MM.1S (cell line): ENCODE measurements at regions not wholly inside any gene's neighbourhood (a gene's known extent, or its start where the extent isn't known, plus 50 kb on each side); places are given as distances from the start of the nearest gene placed in this dataset.
"Not testable (repeated sequence)": the region's sequence is repeated elsewhere in the genome, so short reads cannot be mapped to it uniquely, and the experiment has no call there.

ENCODE experiments used
- DNase-seq: peaks from one replicate; pipeline ENCODE4 v3.0.0-alpha.2; 2015
- H2AFZ ChIP-seq: fragments of 300-600 bp; sonication (generic); 2 replicates; pipeline ENCODE4 v1.6.0; 2016; ENCODE audit warnings: antibody characterized with exemption, low read length
- H3F3A ChIP-seq: fragments of 300-600 bp; sonication (generic); 2 replicates; pipeline ENCODE4 v1.6.1; 2016; ENCODE audit warnings: mild to moderate bottlenecking, antibody characterized with exemption, low read length, moderate library complexity, mixed read lengths; ENCODE audit not compliant: insufficient read depth
- H3K27ac ChIP-seq: fragments of 300-600 bp; sonication (generic); 2 replicates; pipeline ENCODE4 v1.5.1; 2016; ENCODE audit warnings: mild to moderate bottlenecking, low read length
- H3K27me3 ChIP-seq: fragments of 300-600 bp; sonication (generic); replicated peaks from 2 replicates; pipeline ENCODE4 v1.6.0; 2016; ENCODE audit warnings: low read length; ENCODE audit not compliant: insufficient read depth
- H3K36me3 ChIP-seq: fragments of 300-600 bp; sonication (generic); replicated peaks from 2 replicates; pipeline ENCODE4 v1.6.1; 2016; ENCODE audit warnings: mild to moderate bottlenecking, low read length, mixed read lengths; ENCODE audit not compliant: insufficient read depth
- H3K4me1 ChIP-seq: fragments of 300-600 bp; sonication (generic); 2 replicates; pipeline ENCODE4 v1.6.1; 2016; ENCODE audit warnings: low read length, mixed read lengths
- H3K4me2 ChIP-seq: fragments of 300-600 bp; sonication (generic); 2 replicates; pipeline ENCODE4 v1.6.0; 2016; ENCODE audit warnings: low read depth, low read length
- H3K4me3 ChIP-seq: fragments of 300-600 bp; sonication (generic); 2 replicates; pipeline ENCODE4 v1.5.1; 2016; ENCODE audit warnings: low read length, mixed read lengths
- H3K79me2 ChIP-seq: fragments of 300-600 bp; sonication (generic); 2 replicates; pipeline ENCODE4 v1.6.1; 2016; ENCODE audit warnings: mixed run types, low read length, mixed read lengths
- H3K9ac ChIP-seq: fragments of 300-600 bp; sonication (generic); 2 replicates; pipeline ENCODE4 v1.6.1; 2016; ENCODE audit warnings: low read length, mixed read lengths
- H3K9me2 ChIP-seq: fragments of 300-600 bp; sonication (generic); replicated peaks from 2 replicates; pipeline ENCODE4 v1.6.1; 2016; ENCODE audit warnings: mild to moderate bottlenecking, low read length, mixed read lengths; ENCODE audit not compliant: insufficient read depth
- H3K9me3 ChIP-seq: fragments of 300-600 bp; sonication (generic); replicated peaks from 2 replicates; pipeline ENCODE4 v1.6.1; 2016; ENCODE audit warnings: mild to moderate bottlenecking, low read length, mixed read lengths; ENCODE audit not compliant: insufficient read depth
- H4K20me1 ChIP-seq: fragments of 300-600 bp; sonication (generic); 2 replicates; pipeline ENCODE4 v1.6.1; 2016; ENCODE audit warnings: mild to moderate bottlenecking, low read length, moderate library complexity, mixed read lengths; ENCODE audit not compliant: insufficient read depth
- EZH2 ChIP-seq: fragments of 300-600 bp; sonication (generic); optimal IDR thresholded peaks from 2 replicates; pipeline ENCODE3; 2017; ENCODE audit warnings: low read depth, mild to moderate bottlenecking, antibody characterized with exemption, low read length, mixed read lengths
- EZH2phosphoT487 ChIP-seq: fragments of 300-600 bp; sonication (generic); IDR thresholded peaks from 2 replicates; pipeline ENCODE4 v1.6.1; 2018; ENCODE audit warnings: antibody characterized with exemption, low read length
- TF ChIP-seq, protein P1 (sequence below): fragments of 300-600 bp; sonication (generic); IDR thresholded peaks from 2 replicates; pipeline ENCODE4 v1.5.1; 2016; ENCODE audit warnings: antibody characterized with exemption, low read length, mixed read lengths

- H3K9me3 ChIP-seq: no peaks in the 10 kb centered on the region
- H3F3A ChIP-seq: no peaks in the 10 kb centered on the region
- no peaks in the 10 kb centered on the region for H4K20me1 ChIP-seq
- H3K27ac ChIP-seq: no peak overlapping the region
- no peaks in the 10 kb centered on the region for H3K27me3 ChIP-seq
- no peaks in the 10 kb centered on the region for H3K4me1 ChIP-seq
- H2AFZ ChIP-seq: no peak overlapping the region
- no peaks in the 10 kb centered on the region for H3K79me2 ChIP-seq
- H3K36me3 ChIP-seq: no peaks in the 10 kb centered on the region
- H3K9me2 ChIP-seq: no peaks in the 10 kb centered on the region
- TF ChIP-seq EZH2phosphoT487: no peak
- TF ChIP-seq, protein P1, sequence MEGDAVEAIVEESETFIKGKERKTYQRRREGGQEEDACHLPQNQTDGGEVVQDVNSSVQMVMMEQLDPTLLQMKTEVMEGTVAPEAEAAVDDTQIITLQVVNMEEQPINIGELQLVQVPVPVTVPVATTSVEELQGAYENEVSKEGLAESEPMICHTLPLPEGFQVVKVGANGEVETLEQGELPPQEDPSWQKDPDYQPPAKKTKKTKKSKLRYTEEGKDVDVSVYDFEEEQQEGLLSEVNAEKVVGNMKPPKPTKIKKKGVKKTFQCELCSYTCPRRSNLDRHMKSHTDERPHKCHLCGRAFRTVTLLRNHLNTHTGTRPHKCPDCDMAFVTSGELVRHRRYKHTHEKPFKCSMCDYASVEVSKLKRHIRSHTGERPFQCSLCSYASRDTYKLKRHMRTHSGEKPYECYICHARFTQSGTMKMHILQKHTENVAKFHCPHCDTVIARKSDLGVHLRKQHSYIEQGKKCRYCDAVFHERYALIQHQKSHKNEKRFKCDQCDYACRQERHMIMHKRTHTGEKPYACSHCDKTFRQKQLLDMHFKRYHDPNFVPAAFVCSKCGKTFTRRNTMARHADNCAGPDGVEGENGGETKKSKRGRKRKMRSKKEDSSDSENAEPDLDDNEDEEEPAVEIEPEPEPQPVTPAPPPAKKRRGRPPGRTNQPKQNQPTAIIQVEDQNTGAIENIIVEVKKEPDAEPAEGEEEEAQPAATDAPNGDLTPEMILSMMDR: no peak
- no peak overlapping the region for H3K4me2 ChIP-seq
- H3K4me3 ChIP-seq: no peak overlapping the region
- DNase-seq: no peak
- H3K9ac ChIP-seq: no peak overlapping the region
Observed at GRCh38 chr17:54452666-54453348, 447.8 kb upstream of the TOM1L1 start.

GRCh38 chr17:54455251-54455868 lies 445.3 kb upstream of the TOM1L1 start:
- no peaks in the 10 kb centered on the region for H3K27me3 ChIP-seq
- H3K9ac ChIP-seq: no peak overlapping the region
- TF ChIP-seq EZH2phosphoT487: no peak
- TF ChIP-seq EZH2: no peak
- TF ChIP-seq, protein P1: no peak
- H3K9me2 ChIP-seq: no peaks in the 10 kb centered on the region
- no peak overlapping the region for H3K4me3 ChIP-seq
- H3K79me2 ChIP-seq: no peaks in the 10 kb centered on the region
- H2AFZ ChIP-seq: no peak overlapping the region
- H4K20me1 ChIP-seq: no peaks in the 10 kb centered on the region
- no peaks in the 10 kb centered on the region for H3F3A ChIP-seq
- H3K4me2 ChIP-seq: no peak overlapping the region
- no peaks in the 10 kb centered on the region for H3K36me3 ChIP-seq
- H3K9me3 ChIP-seq: no peaks in the 10 kb centered on the region
- H3K27ac ChIP-seq: no peak overlapping the region
- no peak for DNase-seq
- no peaks in the 10 kb centered on the region for H3K4me1 ChIP-seq

DNA sequence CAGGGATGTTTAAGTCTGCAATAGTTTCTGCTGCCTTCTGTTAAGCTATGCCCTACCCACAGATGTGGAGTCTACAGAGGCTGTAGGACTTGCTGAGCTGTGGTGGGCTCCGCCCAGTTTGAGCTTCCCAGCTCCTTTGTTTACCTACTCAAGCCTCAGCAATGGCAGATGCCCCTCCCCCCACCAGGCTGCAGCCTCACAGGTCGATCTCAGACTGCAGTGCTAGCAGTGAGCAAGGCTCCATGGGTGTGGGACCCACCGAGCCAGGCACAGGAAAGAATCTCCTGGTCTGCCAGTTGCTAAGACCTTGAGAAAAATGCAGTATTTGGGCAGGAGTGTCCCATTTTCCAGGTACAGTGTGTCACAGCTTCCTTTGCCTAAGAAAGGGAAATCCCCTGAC lies 435.2 kb upstream of the TOM1L1 start:
- H3K9me3 ChIP-seq, H3K27ac ChIP-seq, H3K9ac ChIP-seq, H3K36me3 ChIP-seq, H3K4me3 ChIP-seq, H2AFZ ChIP-seq, H3K4me1 ChIP-seq, H3K9me2 ChIP-seq, H3K79me2 ChIP-seq, DNase-seq, H4K20me1 ChIP-seq, H3K27me3 ChIP-seq, H3F3A ChIP-seq, H3K4me2 ChIP-seq: not testable (repeated sequence)

DNA sequence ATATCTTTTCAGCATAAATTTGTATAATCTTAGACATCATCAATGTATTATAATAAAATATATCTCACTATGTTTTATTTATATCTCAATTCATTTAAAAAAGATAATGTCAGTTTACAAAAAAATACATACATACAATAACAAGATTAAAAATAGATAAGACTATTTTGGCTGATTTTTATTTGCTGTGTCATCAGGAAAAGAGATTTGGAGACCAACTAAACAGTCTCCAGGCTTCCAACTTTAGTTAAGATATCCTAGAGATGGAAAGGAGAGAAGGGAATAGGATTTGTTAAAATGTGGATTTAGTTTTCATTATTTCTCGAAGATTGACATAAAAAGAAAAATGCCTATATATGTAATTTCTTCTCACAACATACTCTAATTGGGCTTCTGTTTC lies 433.8 kb upstream of the TOM1L1 start:
- Histone ChIP-seq H3K27ac (no peak overlapping the region), H4K20me1 (no peaks in the 10 kb centered on the region), H3K9me2 (no peaks in the 10 kb centered on the region), H3K27me3 (no peaks in the 10 kb centered on the region), H3K79me2 (no peaks in the 10 kb centered on the region), H3K36me3 (no peaks in the 10 kb centered on the region), H3K4me2 (no peak overlapping the region), H3K4me3 (no peak overlapping the region), H3K4me1 (no peaks in the 10 kb centered on the region), H2AFZ (no peak overlapping the region), H3K9me3 (no peaks in the 10 kb centered on the region), H3K9ac (no peak overlapping the region), H3F3A (no peaks in the 10 kb centered on the region)
- no peak for DNase-seq
- TF ChIP-seq EZH2 (no peak), EZH2phosphoT487 (no peak)
- TF ChIP-seq, protein P1: no peak
